Activated CD4-positive, CD25-positive, alpha-beta regulatory T cell treated with anti-CD3 and anti-CD28 coated beads, Interleukin-2, amount 50 U/mL, for 72 hours (primary cell): ENCODE measurements at regions not wholly inside any gene's neighbourhood (a gene's known extent, or its start where the extent isn't known, plus 50 kb on each side); places are given as distances from the start of the nearest gene placed in this dataset.
"Not testable (repeated sequence)": the region's sequence is repeated elsewhere in the genome, so short reads cannot be mapped to it uniquely, and the experiment has no call there.

Experiments used
- DNase-seq: peaks from one replicate; pipeline ENCODE4 v3.0.0; 2021

GRCh38 chr9:19931098-19931890, 142.5 kb upstream of the SLC24A2 start:
- DNase-seq = no peak

DNA sequence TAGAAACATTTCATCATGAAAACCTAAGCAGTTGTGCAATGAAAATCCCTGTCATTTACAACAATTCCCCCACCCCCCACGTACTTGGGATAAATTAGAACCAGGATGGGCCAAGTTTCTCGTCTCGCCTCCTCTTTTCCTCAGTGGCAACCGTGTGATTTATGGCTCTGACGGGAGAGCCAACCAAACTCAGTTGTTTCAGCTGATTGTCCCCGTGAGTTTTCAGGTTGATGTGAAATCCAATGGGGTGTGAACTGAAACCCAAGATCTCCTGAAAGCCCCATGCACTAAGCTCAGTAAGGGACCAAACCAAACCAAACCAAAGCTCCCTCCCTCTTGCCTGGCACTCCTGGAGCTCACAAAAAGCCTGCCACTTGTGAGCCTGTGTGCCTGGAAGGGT, 138.7 kb upstream of the SLC24A2 start:
- DNase-seq = no peak

DNA sequence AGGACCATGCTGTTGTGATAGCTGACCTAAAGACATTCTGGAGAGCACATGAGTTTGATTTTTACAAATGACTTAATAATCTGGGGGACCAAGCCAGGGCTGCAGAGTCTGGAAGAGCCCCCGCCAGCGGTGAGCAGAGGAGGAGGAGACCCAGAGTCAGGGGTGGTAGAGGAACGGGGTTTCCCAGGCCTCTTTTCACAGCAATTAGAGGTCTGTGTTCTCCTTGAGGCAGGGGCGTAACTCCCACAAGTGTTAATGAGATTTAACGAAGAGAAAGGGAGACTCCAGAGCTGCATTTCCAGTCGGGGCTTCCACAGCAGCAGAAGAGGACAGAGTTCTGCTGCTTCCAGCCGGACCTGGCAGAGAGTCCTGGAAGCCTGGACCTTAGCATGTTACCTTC, 137.9 kb upstream of the SLC24A2 start:
- no peak for DNase-seq

- peak; percentile 75 for DNase-seq
These were observed 137.1 kb upstream of the SLC24A2 start for GRCh38 chr9:19925674-19926503.

- no peak for DNase-seq
These were observed 135.2 kb upstream of the SLC24A2 start for GRCh38 chr9:19924080-19924479.

DNA sequence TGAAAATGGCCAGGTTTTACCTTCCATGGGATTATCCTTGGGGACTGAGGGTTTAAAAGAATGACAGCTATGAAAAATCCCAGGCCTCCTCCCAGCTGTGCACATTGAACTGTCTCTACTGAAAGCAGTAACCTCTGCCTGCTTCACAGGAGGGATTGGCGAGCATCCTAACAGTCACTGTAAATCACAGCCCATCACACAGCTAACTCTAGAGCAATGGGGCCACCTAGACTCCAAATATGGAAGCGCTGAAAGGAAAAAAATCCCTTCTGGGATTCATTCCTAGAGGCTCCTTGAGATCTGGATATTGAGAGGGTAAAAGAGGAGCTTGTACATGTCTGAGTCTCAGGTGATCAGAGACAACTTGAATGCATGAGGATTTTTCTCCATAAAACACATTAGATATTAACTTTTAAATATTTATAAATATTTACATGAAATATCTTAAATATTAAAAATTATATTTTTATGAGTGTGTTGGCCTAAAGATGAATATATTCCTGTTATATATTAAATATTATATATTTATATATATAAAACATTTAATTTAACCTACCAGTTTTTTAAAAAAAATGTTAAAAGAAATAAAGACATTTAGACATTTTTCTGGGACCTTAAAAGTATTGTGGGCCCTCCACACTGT, 133.8 kb upstream of the SLC24A2 start:
- no peak for DNase-seq

- DNase-seq = no peak
These were observed 131.6 kb upstream of the SLC24A2 start for GRCh38 chr9:19920401-19920800.

DNA sequence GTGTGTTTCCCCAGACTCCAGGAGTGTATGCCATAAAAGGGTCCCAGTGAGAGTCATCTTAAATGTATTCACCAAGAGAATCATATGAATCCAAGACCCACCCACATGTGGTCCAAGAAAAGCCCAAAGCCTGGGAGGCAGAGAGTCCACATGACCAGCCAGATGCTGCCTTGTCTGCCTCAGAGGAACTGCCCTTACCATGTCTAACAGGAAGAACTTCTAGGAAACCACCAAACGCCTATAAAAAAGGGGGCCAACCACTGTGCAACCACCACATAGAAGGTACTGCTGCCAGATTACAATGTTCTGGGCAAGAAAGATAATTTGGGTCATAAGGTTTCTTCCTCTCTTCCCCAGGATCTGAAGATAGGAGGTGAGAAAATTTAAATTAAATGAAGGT, 129.8 kb upstream of the SLC24A2 start:
- DNase-seq = no peak

DNA sequence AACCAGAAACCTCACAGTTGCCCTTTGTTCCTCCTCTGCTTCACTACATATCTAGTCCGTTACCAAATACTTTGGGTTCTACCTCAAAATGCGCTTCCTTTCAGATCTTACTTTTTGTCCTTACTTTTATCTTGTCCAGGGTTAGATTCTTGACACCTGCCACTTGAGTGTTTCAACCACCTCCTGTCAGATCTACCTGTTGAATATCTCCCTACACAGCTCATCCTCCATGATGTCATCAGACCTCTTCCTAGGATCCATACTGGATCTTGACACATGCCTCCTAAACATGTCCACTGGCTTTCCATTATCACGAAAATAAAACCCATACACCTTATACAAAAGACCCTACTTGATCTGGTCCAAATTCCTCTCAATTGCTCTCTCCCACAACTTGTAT, 125.2 kb upstream of the SLC24A2 start:
- DNase-seq = no peak

DNA sequence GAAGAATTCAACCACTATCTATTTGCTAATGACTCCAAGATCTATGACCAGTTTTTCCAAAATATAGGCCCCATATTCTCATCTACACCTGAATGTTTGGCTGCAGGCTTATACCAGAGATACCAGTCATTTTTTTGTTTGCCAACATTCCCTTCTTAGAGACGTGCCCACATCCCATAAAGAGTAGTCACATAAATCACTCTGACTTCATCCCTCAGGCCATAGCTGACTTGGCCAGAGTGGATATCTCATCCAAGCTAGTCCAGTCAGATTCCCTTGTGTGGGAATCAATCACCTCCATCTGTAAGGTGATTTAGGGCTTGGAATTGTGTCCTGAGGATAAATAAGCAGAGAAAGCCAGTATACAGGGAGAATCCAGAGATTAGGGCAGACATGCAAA, 124.3 kb upstream of the SLC24A2 start:
- DNase-seq = no peak

GRCh38 chr9:19903076-19903475, 114.2 kb upstream of the SLC24A2 start:
- no peak for DNase-seq

- DNase-seq = no peak
These were observed 112.7 kb upstream of the SLC24A2 start for GRCh38 chr9:19901586-19901985.

GRCh38 chr9:19896161-19896560, 107.3 kb upstream of the SLC24A2 start:
- DNase-seq = no peak

- not testable (repeated sequence) for DNase-seq
These were observed 106.7 kb upstream of the SLC24A2 start for GRCh38 chr9:19895578-19895977.

DNA sequence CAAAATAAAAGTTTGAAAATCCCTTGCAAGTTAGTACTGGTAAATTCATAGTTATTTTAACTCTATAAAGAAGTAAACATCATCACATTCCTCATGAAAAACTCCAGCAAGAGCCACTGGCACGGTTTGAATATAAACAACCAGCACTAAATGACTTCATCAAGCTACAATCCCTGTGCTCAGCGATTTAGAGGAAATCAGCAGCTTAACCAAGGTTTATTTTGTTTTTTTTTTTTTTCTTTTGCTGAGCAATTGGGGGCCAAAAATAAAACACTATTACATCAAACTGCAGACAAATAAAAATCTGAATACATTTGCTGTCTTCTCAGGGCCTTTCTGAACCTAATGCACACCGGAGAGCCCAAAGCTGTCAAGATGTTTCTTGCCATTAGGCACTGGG, 106.2 kb upstream of the SLC24A2 start:
- DNase-seq = no peak

- no peak for DNase-seq
These were observed 96.8 kb upstream of the SLC24A2 start for GRCh38 chr9:19885608-19886007.

GRCh38 chr9:19879062-19879461, 90.2 kb upstream of the SLC24A2 start:
- no peak for DNase-seq

- DNase-seq = no peak
These were observed 87.9 kb upstream of the SLC24A2 start for GRCh38 chr9:19876569-19877316.

DNA sequence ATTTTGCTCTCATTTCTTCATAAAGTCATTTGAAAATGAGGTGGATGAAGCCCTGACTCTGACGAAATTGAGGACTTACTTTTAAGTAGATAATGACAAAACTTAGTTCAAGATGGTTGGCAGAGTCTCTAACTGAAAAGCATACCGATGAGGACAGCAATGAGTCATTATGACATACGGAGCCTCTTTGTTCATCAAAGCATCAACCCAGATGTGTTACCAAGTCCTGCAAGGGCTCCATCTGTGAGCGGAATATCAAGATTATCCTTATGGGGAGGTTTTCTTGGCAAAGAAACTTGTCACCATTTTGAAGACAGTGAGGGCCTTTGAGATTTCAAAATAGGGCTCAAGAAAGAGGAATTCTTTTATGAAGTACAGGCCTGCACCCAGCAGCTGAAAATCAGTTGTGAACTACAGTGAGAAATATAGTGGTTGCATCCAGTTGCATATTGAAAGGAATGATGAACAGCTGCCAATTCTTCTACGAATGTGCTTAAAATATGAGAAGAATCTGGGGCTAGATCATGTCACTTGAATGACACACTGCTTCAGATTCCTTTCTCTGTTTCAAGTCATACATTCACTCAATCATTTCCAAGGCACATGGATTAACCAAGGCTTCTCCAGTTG, 86.6 kb upstream of the SLC24A2 start:
- DNase-seq = no peak

GRCh38 chr9:19873188-19873587, 84.4 kb upstream of the SLC24A2 start:
- DNase-seq = not testable (repeated sequence)

GRCh38 chr9:19870988-19871387, 82.2 kb upstream of the SLC24A2 start:
- DNase-seq = no peak

- no peak for DNase-seq
These were observed 52.1 kb upstream of the SLC24A2 start for GRCh38 chr9:19840953-19841352.
